ENCODE measurements at regions not wholly inside any gene's neighbourhood (a gene's known extent, or its start where the extent isn't known, plus 50 kb on each side); places are given as distances from the start of the nearest gene placed in this dataset.

DNA sequence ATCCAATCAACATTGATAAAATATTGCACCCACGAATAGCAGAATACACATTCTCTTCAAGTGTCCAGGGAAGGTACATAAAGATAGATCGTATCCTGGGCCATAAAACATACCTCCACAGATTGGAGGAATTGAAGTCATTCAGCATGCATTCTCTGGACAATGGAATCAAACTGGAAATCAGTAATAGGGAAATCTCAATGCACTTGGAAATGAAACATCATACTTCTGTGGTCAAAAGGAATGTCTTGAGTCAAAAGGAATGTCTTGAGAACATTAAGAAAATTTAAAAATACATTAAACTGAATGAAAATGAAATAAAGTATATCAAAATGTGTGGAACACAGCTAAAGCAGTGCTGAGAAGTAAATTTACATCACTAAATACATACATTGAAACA lies 138.8 kb downstream of the TFAP2A start:
- peaks cover 5% of the 10 kb centered on the region for H3K9me3 Mint-ChIP-seq
- H3K27ac Mint-ChIP-seq: no peak overlapping the region
- TF ChIP-seq, protein P1, sequence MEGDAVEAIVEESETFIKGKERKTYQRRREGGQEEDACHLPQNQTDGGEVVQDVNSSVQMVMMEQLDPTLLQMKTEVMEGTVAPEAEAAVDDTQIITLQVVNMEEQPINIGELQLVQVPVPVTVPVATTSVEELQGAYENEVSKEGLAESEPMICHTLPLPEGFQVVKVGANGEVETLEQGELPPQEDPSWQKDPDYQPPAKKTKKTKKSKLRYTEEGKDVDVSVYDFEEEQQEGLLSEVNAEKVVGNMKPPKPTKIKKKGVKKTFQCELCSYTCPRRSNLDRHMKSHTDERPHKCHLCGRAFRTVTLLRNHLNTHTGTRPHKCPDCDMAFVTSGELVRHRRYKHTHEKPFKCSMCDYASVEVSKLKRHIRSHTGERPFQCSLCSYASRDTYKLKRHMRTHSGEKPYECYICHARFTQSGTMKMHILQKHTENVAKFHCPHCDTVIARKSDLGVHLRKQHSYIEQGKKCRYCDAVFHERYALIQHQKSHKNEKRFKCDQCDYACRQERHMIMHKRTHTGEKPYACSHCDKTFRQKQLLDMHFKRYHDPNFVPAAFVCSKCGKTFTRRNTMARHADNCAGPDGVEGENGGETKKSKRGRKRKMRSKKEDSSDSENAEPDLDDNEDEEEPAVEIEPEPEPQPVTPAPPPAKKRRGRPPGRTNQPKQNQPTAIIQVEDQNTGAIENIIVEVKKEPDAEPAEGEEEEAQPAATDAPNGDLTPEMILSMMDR (IDR thresholded peaks at IDR 0.05; ENCODE audit: unreplicated experiment in 3 of 3): no peak

DNA sequence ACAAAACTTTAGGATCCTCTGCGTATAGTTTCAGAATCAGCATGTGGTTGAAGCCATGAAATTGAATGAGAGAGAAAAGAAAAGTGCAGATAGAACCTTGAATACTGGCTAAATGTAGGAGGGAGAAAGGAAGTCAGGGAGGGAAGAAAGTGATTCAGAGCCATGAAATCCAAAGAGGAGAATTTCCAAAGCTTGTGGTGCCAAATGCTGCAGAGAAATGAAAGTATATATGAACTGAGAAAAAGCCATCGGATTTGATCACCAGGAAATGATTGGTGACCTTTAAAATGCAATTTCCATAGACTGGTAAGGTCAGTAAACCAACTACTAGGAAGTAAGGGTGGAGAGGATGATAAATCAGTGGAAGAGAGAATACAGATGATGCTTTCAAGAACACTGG lies 142.3 kb downstream of the TFAP2A start:
- Mint-ChIP-seq H3K4me1 (peaks cover 5% of the 10 kb centered on the region), H3K36me3 (ENCODE audit: low read depth) (no peaks in the 10 kb centered on the region), H3K27me3 (ENCODE audit: low read depth) (peaks cover 19% of the 10 kb centered on the region), H3K4me3 (no peak overlapping the region), H3K27ac (no peak overlapping the region), H3K9me3 (peaks cover 2% of the 10 kb centered on the region)
- TF ChIP-seq, protein P1 (IDR thresholded peaks at IDR 0.05; ENCODE audit: unreplicated experiment in 3 of 3): no peak

More for the DNA sequence above, 138.8 kb downstream of the TFAP2A start:
- no peak overlapping the region for H3K4me3 Mint-ChIP-seq
- H3K27me3 Mint-ChIP-seq (ENCODE audit: low read depth): no peaks in the 10 kb centered on the region
- no peaks in the 10 kb centered on the region for H3K4me1 Mint-ChIP-seq
- H3K36me3 Mint-ChIP-seq (ENCODE audit: low read depth): no peaks in the 10 kb centered on the region

DNA sequence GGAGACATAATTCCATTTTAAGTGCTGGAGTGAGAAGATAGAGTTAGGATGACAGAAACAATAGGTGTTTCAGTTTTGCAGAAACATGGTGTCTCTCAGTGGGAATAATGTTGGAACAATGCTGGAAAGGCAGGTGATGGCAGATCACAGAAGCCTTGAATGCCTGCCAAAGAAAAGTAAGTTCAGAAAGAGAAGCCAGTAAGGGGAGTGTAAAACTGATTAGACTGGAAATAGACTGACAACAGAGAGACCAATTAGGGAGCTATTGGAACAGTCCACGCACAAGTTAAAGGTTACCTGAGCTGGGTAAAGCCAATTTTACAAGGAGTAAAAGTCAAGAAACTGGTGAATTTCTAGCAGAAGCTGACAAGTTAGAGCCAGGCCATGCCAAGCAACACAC lies 142.9 kb downstream of the TFAP2A start:
- Mint-ChIP-seq H3K27ac (no peak overlapping the region), H3K9me3 (no peaks in the 10 kb centered on the region), H3K36me3 (ENCODE audit: low read depth) (no peaks in the 10 kb centered on the region), H3K4me1 (peaks cover 5% of the 10 kb centered on the region), H3K27me3 (ENCODE audit: low read depth) (peaks cover 19% of the 10 kb centered on the region), H3K4me3 (no peak overlapping the region)
- TF ChIP-seq, protein P1 (IDR thresholded peaks at IDR 0.05; ENCODE audit: unreplicated experiment in 3 of 3): no peak

DNA sequence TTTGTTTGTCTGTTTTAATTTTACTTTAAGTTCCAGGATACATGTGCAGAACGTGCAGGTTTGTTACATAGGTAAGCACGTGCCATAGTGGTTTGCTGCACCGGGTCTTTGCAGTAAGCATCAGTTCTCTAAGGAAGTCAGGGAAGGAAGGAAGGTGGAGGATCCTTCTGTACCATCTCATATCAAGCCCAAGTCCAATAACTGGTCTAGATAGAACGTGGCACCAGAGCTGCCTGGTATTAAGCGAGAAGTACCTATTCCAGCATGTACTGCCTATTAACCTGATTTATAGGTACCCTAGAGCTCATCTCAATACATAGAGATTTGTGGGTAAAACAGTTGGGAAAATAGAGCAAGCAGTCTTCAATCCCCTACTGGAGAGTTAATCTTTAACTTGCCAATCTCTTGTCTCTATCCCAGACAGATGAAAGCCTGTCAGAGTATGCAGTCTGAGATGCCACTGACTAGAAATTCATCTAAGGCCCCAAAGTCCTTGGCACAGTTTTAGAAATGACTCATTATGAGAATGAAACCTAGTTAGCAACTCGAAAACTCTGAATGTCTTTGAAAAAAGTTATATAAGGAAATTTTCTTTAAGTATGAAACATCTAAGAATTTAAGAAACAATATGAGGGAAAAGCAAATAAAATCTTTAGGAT lies 144.9 kb downstream of the TFAP2A start:
- Mint-ChIP-seq H3K4me1 (peaks cover 5% of the 10 kb centered on the region), H3K27me3 (ENCODE audit: low read depth) (peaks cover 26% of the 10 kb centered on the region), H3K9me3 (no peaks in the 10 kb centered on the region), H3K36me3 (ENCODE audit: low read depth) (no peaks in the 10 kb centered on the region), H3K4me3 (no peak overlapping the region), H3K27ac (no peak overlapping the region)
- TF ChIP-seq, protein P1 (IDR thresholded peaks at IDR 0.05; ENCODE audit: unreplicated experiment in 3 of 3): no peak

DNA sequence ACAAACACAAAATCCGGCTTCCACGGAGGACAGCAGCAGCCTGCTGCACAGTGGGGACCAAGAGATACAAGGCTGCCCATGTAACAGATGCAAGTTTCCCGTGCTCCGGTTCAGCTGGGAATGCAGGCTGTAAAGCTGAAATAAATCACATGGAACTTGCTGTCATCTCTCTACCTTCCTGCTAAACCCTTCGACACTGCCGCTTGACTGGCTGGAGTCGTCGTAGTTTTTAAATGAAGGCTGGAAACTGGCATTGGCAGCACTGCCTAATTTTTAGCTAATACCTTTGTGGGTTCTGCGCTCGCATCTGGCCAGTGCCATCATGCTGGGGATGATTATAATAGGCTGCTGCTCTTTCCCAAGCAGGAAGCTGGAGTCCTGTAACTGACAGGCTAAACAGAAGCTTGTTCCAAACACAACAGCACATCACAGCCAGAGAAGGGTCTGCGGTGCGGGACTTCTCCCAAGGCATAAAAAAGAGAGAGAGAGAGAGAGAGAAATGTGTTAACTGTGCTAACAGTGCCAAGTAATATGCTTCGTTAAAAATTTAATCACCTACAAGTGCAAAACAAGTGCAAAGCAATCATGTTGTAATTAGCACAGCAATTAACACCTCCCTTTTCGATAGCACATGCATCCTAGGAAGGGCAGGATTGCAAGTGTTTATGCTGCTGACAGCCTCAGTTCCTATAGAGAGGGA lies 146.1 kb downstream of the TFAP2A start:
- Mint-ChIP-seq H3K36me3 (ENCODE audit: low read depth) (no peaks in the 10 kb centered on the region), H3K9me3 (no peaks in the 10 kb centered on the region), H3K27me3 (ENCODE audit: low read depth) (peaks cover 26% of the 10 kb centered on the region), H3K27ac (no peak overlapping the region), H3K4me3 (peak overlapping the region; percentile 33 to 61 (median 37)), H3K4me1 (peaks cover 5% of the 10 kb centered on the region)
- TF ChIP-seq, protein P1 (IDR thresholded peaks at IDR 0.05; ENCODE audit: unreplicated experiment in 3 of 3): no peak

Data from nephron (organoid).